ENCODE measurements at regions not wholly inside any gene's neighbourhood (a gene's known extent, or its start where the extent isn't known, plus 50 kb on each side); places are given as distances from the start of the nearest gene placed in this dataset.

DNA sequence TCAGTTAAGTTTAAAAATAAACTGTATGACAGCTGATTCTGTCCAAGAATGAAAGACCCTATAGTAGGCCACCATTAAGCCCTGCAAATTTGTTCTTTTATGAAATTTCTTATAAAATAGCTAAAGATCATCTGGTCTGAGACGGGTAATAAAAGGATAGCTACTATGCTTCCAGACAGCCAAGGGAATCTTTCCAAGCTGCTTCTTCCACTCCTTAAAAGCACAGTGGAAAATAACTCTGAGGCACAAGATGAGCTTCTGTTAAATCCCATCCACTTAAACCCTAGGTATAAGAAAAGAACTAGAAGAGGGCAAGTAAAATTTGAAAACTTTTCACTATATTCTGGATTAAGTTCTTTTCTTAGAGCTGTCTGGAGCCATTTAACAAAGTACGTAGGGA lies 194.3 kb downstream of the CAPZA3 start:
- no peaks in the 10 kb centered on the region for H3K9me3 ChIP-seq (ENCODE audit: low read length)
- H3K4me3 ChIP-seq (ENCODE audit: low read length), result no peak overlapping the region
- no peaks in the 10 kb centered on the region for H3K4me1 ChIP-seq (ENCODE audit: insufficient read depth, low read length)
- H3K9me2 ChIP-seq (replicated peaks; ENCODE audit: low read length), result no peaks in the 10 kb centered on the region
- H3K9ac ChIP-seq (ENCODE audit: low read length), result no peak overlapping the region
- no peak overlapping the region for H3K4me2 ChIP-seq (ENCODE audit: low read length)
- no peak for DNase-seq
- no peak overlapping the region for H2AFZ ChIP-seq (ENCODE audit: low read length)
- ATAC-seq, result no peak
- ChIA-PET CTCF (no interaction called here), POLR2A (ENCODE audit: unreplicated experiment) (no interaction called here)
- no peak overlapping the region for H3K27ac ChIP-seq (ENCODE audit: low read length)
- TF ChIP-seq, protein P1, sequence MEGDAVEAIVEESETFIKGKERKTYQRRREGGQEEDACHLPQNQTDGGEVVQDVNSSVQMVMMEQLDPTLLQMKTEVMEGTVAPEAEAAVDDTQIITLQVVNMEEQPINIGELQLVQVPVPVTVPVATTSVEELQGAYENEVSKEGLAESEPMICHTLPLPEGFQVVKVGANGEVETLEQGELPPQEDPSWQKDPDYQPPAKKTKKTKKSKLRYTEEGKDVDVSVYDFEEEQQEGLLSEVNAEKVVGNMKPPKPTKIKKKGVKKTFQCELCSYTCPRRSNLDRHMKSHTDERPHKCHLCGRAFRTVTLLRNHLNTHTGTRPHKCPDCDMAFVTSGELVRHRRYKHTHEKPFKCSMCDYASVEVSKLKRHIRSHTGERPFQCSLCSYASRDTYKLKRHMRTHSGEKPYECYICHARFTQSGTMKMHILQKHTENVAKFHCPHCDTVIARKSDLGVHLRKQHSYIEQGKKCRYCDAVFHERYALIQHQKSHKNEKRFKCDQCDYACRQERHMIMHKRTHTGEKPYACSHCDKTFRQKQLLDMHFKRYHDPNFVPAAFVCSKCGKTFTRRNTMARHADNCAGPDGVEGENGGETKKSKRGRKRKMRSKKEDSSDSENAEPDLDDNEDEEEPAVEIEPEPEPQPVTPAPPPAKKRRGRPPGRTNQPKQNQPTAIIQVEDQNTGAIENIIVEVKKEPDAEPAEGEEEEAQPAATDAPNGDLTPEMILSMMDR (conservative IDR thresholded peaks at IDR 0.05; ENCODE audit: low read depth, low read length), result no peak
- intact Hi-C loops (cut with micrococcal nuclease), result no loop called here
- H3K27me3 ChIP-seq (ENCODE audit: low read length), result no peaks in the 10 kb centered on the region
- no peaks in the 10 kb centered on the region for H3K36me3 ChIP-seq (ENCODE audit: low read depth, low read length)
- BruUV-seq (replicated peaks), result no TSS peak
- H3F3A ChIP-seq (ENCODE audit: low read length, unreplicated experiment), result no peaks in the 10 kb centered on the region
- H3K79me2 ChIP-seq (ENCODE audit: low read length), result no peaks in the 10 kb centered on the region
- no peaks in the 10 kb centered on the region for H4K20me1 ChIP-seq (ENCODE audit: low read length)

DNA sequence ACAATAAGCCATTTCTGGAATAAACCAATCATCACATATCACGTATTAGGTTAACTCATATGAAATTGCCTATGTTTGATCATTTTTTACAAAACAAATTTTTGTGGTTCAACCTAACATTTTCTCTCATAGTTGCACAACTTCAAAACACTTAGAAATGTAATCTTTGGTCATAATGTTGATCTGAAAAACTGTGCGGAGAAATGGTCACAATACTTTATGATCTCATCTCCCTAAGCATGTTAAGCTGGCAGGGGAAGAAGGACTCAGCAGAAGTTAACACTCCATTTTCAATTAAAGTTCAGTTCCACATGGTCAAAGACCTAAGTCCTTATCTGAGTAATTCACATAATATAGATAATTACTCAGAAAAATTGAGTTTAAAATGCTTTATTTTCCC lies 194.8 kb downstream of the CAPZA3 start:
- Histone ChIP-seq H3F3A (ENCODE audit: low read length, unreplicated experiment) (no peaks in the 10 kb centered on the region), H3K79me2 (ENCODE audit: low read length) (no peaks in the 10 kb centered on the region), H3K27me3 (ENCODE audit: low read length) (no peaks in the 10 kb centered on the region), H3K9me3 (ENCODE audit: low read length) (no peaks in the 10 kb centered on the region), H3K9ac (ENCODE audit: low read length) (no peak overlapping the region), H3K27ac (ENCODE audit: low read length) (no peak overlapping the region), H2AFZ (ENCODE audit: low read length) (no peak overlapping the region), H4K20me1 (ENCODE audit: low read length) (no peaks in the 10 kb centered on the region), H3K9me2 (replicated peaks; ENCODE audit: low read length) (no peaks in the 10 kb centered on the region), H3K4me2 (ENCODE audit: low read length) (no peak overlapping the region), H3K4me1 (ENCODE audit: insufficient read depth, low read length) (no peaks in the 10 kb centered on the region), H3K4me3 (ENCODE audit: low read length) (no peak overlapping the region), H3K36me3 (ENCODE audit: low read depth, low read length) (no peaks in the 10 kb centered on the region)
- intact Hi-C loops (cut with micrococcal nuclease), result no loop called here
- TF ChIP-seq, protein P1 (conservative IDR thresholded peaks at IDR 0.05; ENCODE audit: low read depth, low read length), result no peak
- TF ChIP-seq EZH2 (IDR thresholded peaks at IDR 0.05; ENCODE audit: low read length, unreplicated experiment), result no peak
- TF ChIP-seq EZH2phosphoT487 (IDR thresholded peaks at IDR 0.05; ENCODE audit: borderline replicate concordance, low read length), result no peak
- no peak for DNase-seq
- BruUV-seq (replicated peaks), result no TSS peak
- POLR2A ChIA-PET (ENCODE audit: unreplicated experiment), result no interaction called here
- no peak for ATAC-seq
- CTCF ChIA-PET, result no interaction called here

DNA sequence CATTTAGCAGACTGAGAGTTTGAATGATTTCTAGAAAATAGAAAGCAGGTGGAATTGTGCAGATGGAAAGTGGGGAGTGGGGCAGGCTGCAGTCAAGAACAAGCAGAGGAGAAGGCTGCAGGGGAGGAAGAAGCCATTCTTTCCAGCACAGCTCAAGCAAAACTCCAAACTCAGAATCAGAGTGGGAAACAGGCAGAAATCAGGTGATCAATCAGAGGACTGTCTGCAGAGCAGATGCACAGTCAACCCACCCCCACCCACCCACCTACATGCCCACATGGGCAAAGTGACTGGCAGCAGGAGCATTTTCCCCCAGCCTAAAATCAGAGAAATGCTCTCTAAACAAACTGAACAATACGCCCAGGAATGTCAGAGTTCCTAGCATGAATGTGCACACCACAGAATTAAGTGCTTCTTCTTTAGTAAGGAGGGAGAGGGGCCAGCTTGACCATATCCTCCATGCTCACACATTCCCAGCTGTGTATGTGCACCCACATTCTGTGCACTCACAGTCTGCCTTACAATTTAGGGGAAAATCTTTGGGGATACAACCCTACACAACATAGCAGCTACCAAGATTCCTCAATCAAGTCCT lies 194.1 kb upstream of the PLEKHA5 start:
- BruUV-seq (replicated peaks), result no TSS peak
- Histone ChIP-seq H3K79me2 (ENCODE audit: low read length) (no peaks in the 10 kb centered on the region), H3K4me2 (ENCODE audit: low read length) (no peak overlapping the region), H3K36me3 (ENCODE audit: low read depth, low read length) (no peaks in the 10 kb centered on the region), H3K9ac (ENCODE audit: low read length) (no peak overlapping the region), H3K4me3 (ENCODE audit: low read length) (no peak overlapping the region), H3K4me1 (ENCODE audit: insufficient read depth, low read length) (no peaks in the 10 kb centered on the region), H3K27me3 (ENCODE audit: low read length) (no peaks in the 10 kb centered on the region), H4K20me1 (ENCODE audit: low read length) (no peaks in the 10 kb centered on the region), H3K9me3 (ENCODE audit: low read length) (no peaks in the 10 kb centered on the region), H3K9me2 (replicated peaks; ENCODE audit: low read length) (no peaks in the 10 kb centered on the region), H3F3A (ENCODE audit: low read length, unreplicated experiment) (no peaks in the 10 kb centered on the region), H3K27ac (ENCODE audit: low read length) (no peak overlapping the region), H2AFZ (ENCODE audit: low read length) (no peak overlapping the region)
- intact Hi-C loops (cut with micrococcal nuclease), result no loop called here
- ChIA-PET POLR2A (ENCODE audit: unreplicated experiment) (no interaction called here), CTCF (no interaction called here)
- TF ChIP-seq EZH2 (IDR thresholded peaks at IDR 0.05; ENCODE audit: low read length, unreplicated experiment) (no peak), EZH2phosphoT487 (IDR thresholded peaks at IDR 0.05; ENCODE audit: borderline replicate concordance, low read length) (no peak)
- TF ChIP-seq, protein P1 (conservative IDR thresholded peaks at IDR 0.05; ENCODE audit: low read depth, low read length), result no peak
- ATAC-seq (no peak), DNase-seq (no peak)

Data from PC-3 (cell line).